ENCODE measurements at regions not wholly inside any gene's neighbourhood (a gene's known extent, or its start where the extent isn't known, plus 50 kb on each side); places are given as distances from the start of the nearest gene placed in this dataset.

- DNase-seq (ENCODE audit: low read depth): no peak
- no peak overlapping the region for H3K4me3 ChIP-seq (ENCODE audit: low read depth, low read length)
- no peak for TF ChIP-seq CTCF (conservative IDR thresholded peaks at IDR 0.05; ENCODE audit: low read depth, low read length)
Measured at GRCh38 chr2:194352505-194352904, 1304.5 kb upstream of the SLC39A10 start.

- no peak for TF ChIP-seq CTCF (conservative IDR thresholded peaks at IDR 0.05; ENCODE audit: low read depth, low read length)
- H3K4me3 ChIP-seq (ENCODE audit: low read depth, low read length): no peak overlapping the region
- no peak for DNase-seq (ENCODE audit: low read depth)
Measured at GRCh38 chr2:194346193-194346592, 1310.8 kb upstream of the SLC39A10 start.

- DNase-seq (ENCODE audit: low read depth): no peak
- no peak overlapping the region for H3K4me3 ChIP-seq (ENCODE audit: low read depth, low read length)
- no peak for TF ChIP-seq CTCF (conservative IDR thresholded peaks at IDR 0.05; ENCODE audit: low read depth, low read length)
Measured at GRCh38 chr2:194345347-194345746, 1311.7 kb upstream of the SLC39A10 start.

- no peak for DNase-seq (ENCODE audit: low read depth)
Measured at GRCh38 chr2:194343167-194343566, 1313.9 kb upstream of the SLC39A10 start.

GRCh38 chr2:194332799-194333490, 1324.1 kb upstream of the SLC39A10 start:
- no peak overlapping the region for H3K4me3 ChIP-seq (ENCODE audit: low read depth, low read length)
- no peak for DNase-seq (ENCODE audit: low read depth)
- no peak for TF ChIP-seq CTCF (conservative IDR thresholded peaks at IDR 0.05; ENCODE audit: low read depth, low read length)

More at GRCh38 chr2:194343167-194343566, 1313.9 kb upstream of the SLC39A10 start:
- H3K4me3 ChIP-seq (ENCODE audit: low read depth, low read length): no peak overlapping the region
- TF ChIP-seq CTCF (conservative IDR thresholded peaks at IDR 0.05; ENCODE audit: low read depth, low read length): no peak

GRCh38 chr2:194328456-194328855, 1328.6 kb upstream of the SLC39A10 start:
- H3K4me3 ChIP-seq (ENCODE audit: low read depth, low read length): no peak overlapping the region
- no peak for TF ChIP-seq CTCF (conservative IDR thresholded peaks at IDR 0.05; ENCODE audit: low read depth, low read length)
- no peak for DNase-seq (ENCODE audit: low read depth)
